ENCODE measurements at regions not wholly inside any gene's neighbourhood (a gene's known extent, or its start where the extent isn't known, plus 50 kb on each side); places are given as distances from the start of the nearest gene placed in this dataset.

DNA sequence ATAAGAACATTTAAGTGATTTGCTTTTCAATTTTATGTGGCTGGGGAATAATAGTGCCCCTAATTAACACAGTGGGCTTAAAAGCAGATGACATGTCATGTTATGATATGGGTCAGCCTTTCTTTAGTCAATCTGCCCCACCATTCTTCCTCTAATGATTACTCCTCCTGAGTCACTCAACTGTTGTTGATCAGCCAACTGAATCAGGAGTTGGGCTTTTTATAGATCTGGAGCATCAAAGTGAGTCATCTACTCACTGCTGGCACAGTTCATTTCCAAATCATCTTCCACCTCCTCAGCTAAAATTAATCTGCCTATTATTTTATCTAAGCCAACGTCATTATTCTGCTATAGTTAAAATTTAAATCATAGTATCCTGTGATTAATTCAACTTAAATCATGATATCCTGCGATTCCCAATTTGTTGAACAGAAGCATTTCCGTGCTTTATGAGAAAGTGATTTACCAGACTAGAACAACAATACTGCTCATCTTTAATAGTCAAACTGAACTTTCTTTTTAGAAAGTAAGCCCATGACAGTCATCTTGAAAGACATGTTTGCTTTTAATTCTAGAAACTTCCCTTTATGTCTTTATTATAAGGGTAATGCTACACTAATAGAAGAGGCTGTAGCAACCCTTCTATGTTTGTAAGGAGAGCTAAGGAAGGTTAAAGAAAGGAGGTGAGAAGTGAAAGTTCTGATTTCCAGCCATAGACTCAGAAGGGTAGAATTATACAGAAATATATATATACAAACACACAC lies 551.4 kb downstream of the TBC1D4 start:
- no peak for DNase-seq

DNA sequence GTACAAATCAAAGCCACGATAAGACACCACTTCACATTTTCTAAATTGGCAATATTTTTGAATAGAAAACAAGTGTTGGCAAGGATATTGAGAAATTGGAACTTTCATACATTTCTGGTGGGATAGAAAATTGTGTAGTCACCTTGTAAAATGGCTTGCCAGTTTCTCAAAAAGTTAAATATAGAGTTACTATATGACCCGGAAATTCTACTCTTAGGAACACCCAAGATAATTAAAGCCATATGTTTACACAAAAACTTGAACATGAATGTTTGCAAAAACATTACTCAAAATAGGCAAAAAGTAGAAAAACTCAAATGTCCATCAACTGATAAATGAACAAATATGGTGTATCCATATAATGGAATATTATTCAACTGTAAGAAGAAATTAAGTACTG lies 552.5 kb downstream of the TBC1D4 start:
- DNase-seq, result no peak

DNA sequence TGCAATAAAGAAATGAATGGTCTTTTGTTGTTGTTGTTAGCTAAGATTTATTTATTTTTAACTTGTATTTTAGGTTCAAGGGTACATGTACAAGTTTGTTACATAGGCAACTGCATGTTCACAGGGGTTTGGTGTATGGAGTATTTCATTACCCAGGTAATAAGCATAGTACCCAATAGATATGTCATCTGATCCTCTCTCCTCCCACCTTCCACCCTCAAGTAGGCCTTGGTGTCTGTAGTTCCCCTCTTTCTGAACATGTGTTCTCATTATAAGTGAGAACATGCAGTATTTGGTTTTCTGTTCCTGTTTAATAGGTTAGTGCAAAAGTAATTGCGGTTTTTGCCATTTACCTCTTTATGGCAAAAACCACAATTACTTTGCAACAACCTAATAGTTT lies 554.1 kb downstream of the TBC1D4 start:
- DNase-seq, result no peak

DNA sequence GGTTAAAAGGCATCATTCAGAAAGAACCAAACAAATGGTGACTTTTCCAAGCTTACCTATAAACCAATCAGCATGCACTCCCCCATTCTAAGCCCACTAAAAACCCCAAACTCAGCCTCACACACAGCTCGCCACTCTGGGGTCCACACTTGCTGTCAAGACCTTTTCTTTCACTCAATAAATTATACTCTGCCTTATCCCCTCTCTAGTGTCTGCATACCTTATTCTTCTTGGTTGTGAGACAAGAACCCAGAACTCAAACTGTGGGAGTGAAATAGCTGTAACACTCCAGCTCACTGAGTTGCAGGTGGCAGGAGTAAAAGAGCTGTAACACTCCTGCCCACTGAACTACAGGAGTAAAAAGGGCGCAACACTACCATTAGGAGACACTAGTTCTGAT lies 559.0 kb downstream of the TBC1D4 start:
- DNase-seq, result no peak

DNA sequence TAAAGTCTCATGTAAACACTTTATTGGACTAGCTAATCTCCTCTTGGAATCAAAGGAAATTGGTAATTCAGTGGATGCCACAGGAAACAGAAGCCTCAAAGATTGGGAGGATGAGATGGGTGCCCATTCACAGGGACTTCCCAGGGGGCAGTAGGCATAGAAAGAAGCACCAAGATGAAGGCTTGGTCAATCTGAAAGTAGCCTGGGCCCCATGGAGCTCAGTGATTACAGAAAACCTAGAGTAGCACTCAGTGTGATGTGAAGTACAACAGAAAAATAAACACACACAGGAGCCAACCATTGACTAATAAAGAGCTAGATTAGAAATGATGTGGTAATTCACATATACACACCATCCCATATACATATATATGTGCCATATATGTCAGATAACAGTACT lies 560.6 kb downstream of the TBC1D4 start:
- no peak for DNase-seq

DNA sequence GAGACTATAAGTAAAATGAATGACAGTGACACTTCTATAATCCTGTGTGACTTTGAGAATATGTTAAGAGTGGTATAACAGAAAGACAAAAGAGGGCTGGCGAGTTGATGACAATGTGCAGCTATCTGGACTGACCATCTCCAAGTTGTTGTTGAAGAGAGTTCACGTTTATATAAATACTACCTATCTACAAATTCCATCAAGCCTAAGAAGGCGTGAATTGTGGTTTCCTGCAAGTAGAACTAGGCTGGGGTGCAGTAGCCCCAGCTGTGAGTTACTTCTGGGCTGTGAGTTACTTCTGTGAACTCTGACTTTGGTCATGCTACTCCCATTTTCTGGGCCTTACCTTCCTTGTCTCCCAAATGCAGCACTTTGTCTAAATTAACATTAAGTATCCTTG lies 561.0 kb downstream of the TBC1D4 start:
- DNase-seq, result no peak

DNA sequence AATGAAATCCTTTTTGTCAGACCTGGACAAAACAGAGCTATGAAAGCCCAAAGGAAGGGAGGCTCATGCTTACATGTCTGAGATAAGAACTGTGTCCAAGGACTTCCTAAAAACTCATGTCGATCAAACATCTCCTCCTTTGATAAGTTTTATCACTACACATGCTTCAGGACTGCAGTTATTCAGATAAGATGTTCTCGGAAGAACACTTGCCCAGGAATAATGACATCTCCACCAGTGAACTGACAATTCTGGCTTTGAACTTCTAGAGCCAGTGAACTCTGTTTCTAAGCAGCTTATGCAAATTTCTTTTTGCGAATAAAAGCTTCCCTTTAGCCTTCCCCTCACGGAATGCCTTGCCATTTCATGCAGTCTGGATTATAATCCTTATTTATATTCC lies 561.6 kb downstream of the TBC1D4 start:
- no peak for DNase-seq

DNA sequence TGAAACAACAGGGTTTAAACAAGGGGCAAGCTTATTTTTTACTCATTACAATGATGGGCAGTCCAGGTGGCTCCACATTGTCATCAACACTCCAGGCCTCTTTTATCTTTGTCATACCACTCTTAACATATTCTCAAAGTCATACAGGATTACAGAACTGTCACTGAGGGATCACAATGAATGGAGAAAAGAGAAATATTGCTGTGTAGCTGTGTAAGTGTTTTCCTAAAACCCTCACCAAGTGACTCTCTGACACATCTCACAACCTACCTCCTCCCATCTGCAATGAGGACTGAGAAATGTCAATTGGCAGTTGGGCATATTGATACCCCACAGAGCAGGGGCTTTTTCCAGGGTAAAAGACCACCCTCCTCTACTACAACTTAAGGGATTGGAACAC lies 562.1 kb downstream of the TBC1D4 start:
- DNase-seq, result no peak

DNA sequence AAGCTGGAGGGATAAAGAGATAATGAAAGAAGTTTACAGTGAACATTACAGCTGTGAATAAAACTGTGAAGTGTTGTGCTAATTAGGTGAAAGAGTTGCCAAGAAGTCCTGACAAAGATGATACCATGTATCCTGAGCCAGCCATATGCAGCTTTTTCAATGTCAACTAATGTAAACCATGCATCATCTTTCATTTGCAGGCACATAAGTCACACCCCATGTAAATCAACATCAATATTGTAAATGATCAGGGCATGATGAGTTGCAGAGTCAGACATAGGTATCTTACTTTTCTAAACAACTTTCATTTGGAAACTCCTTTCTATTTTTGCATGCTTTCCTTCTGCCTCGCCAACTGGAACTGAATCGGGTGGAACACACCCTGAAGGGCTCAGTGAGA lies 569.1 kb downstream of the TBC1D4 start:
- DNase-seq, result no peak

DNA sequence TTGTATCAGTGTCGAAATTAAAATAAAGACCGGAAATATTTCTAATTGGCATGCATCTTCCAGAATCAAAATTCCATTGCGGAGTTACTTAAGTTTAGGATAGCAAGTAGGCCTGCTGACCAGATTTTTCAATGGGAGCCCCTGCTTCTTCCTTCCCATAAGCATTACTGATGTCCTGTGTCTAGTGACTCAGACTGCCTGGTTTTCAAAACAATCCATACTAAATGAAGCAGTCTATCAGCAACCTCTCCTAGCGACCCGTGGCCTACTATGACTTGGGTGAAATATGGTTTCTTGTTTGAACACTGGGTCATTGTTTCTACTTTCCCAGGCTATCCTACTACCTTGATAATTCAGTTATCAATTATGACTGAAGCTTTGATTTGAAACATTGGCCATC lies 571.6 kb downstream of the TBC1D4 start:
- DNase-seq, result no peak

DNA sequence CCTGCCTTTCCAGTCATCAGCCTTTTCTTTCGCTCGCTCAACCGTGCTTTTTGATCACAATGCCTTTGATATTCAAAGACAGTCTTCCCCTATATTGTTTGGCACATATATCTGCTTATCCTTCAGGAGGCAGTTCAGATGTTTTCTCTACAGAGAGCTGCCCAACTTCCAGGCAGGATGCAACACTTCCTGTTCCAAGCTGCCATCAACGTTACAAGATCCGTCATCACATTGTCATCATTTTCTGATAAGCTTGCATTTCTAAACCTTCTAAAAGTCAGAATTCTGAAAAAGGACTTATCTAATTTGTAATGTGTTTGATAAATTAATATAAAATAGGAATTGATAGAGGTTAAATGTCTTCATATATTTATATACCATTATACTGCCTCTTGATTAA lies 574.2 kb downstream of the TBC1D4 start:
- no peak for DNase-seq

DNA sequence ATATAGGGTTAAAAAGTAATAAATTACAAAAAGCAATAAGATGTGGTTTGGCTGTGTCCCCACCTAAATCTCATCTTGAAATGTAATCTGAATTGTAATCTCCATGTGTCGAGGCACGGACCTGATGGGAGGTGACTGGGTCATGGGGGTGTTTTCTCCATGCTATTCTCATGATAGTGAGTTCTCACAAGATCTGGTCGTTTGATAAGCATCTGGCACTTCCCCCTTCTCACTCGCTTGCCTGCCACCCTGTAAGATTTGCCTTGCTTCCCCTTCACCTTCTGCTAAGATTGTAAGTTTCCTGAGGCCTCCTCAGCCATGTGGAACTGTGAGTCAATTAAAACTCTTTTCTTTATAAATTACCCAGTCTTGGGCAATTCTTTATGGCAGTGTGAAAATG lies 577.4 kb downstream of the TBC1D4 start:
- DNase-seq, result no peak

DNA sequence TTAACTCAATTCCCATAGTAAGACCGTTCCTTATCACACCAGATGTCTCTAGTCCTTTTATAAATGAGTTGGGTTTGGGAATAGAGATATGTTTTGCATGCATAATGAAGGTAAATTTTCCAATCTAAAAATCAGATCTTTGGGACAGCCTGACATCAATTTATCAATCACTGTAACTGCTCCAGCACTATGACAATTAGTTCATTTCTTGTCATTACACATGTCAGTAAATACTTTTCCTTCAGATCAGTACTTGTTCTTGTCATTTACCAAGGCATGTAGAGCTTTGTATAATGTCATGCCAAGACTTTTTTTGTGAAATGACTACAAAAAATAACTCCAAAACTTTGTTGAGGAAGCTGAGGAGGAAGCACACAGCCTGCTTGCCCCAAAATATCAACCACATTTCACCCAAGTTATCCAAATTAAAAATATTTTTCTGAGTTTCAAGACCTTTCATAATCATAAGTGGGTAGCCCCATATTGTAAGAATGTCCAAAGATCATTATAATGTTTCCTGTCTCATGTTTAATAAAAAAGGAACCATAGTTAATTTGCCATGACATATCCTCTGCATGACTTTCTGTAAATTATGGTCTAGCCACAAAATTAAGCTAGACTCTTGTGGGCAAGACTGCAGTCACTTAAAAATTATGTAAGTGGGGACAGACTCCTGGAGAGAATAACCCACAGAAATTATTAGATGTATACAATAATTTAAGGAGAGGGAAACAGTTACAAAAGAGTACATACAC lies 586.8 kb downstream of the TBC1D4 start:
- no peak for DNase-seq

DNA sequence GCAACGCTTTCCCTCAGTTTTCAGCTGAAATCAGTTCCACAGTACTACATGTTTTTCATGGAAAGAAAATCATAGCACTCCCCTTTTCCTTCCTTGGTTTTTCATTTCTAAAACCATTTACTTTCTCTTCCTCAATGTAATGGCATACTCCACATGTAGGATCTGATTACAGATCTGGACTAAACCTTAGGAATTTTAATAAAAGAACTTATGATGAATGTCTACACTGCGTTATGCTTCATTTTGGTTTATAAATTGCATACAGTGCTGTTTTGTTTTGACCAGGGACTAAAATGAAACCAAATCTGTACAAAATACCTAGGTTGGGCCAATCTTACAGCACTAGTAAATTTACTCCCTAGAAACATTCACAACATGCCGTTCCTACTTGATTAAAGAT lies 589.9 kb downstream of the TBC1D4 start:
- DNase-seq, result no peak

DNA sequence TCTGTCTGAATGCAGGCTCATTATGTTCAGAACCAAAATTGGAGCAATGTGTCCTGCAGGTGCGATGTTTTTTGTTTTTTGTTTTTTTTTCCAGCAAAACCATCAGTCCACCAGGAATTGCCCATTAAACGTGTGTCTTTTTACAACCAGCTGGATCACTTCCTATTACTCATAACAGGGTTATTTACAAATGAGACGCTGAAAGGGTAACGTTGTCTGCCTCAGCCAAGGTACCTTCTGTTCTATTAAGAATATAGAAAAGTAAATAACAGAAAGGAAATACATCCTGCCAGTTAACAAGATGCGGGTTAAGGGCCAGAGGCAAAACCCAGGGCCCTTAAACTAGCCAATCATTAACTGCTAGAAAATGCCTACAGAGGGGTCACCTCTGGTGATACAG lies 590.4 kb downstream of the TBC1D4 start:
- no peak for DNase-seq

DNA sequence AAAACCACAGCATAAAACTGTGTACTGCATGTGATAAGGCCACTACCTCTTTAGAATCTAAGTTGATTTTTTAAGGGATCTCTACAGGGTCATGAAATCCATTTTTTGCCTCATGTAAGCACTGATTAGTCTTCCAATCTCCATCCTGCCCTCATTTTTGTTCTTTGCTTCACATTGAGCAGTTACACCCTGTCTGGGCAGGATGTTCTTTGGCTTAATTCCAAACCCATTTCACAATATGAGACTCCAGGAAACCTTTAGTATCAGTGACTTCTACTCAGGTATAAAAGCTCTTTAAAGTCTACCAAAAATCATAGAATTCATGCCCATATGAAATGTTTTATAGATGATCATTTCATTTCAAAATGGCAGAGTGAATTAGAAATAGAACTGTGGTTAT lies 592.6 kb downstream of the TBC1D4 start:
- DNase-seq, result no peak

DNA sequence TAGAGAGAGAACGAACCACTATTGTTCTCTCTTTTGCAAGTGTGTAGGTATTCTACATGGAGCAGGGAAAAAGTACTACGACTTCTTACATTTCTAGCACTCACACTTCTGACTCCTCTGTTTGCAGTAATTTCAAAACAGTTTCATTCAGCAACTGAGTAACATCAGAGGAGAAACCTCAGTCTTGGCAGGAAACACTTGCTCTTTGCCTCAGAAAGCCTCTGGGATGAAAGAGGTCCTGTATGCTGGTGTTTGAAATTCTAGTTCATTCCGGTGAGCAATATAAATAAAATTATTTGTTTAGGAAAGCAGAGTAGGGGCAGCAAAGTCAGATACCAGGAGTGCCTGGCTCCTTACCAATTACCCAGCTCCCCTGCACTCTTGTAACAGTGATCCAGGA lies 595.5 kb downstream of the TBC1D4 start:
- no peak for DNase-seq

DNA sequence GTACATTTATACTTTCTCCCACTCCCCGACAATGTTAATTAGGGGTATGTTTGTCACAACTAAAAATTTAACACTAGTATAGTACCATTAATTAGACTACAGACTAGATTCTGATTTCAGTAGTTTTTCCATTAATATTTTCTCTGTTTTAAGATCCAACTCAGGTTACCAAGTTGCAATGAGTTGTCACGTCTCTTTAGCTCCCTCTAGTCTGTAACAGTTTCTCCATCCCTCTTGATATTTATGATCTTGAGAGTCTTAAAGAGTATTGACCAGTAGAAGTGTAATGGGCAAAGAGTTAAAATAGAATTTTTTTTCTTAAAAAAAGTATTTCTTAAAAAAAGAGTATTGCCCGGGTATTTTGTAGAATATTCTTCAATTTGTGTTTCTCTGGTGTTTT lies 598.1 kb downstream of the TBC1D4 start:
- DNase-seq, result no peak

DNA sequence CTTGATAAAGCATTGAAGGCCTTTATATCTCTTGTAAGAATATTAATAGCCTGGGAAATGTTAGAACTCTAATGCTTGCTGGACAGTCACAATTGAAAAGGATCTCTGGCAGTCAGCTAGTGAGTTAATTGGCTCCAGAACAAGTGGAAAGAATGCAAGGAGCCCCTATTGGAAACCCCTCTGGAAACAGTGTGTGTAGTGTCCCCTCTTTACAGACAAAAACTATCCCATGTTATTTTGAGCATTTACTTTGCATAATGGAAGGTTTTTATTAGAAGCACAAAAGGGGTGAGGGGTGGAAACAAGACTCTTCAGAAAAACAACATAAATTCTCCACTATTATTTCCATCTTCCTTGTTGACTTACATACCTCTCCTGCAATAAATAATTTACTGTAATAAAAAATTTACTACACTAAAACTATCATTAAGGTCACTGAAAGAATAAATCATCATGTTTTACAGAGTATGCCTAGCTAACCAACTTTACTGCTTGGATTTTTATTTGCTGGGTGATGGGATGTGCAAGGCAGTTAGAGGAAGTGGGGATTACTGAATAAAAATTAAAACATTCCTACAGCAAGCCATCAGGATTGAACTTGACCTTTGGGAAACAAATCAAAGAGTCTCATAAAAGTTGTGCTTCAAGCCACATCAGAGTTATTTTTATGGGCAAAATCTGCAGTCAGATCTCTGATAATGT lies 610.4 kb downstream of the TBC1D4 start:
- no peak for DNase-seq

DNA sequence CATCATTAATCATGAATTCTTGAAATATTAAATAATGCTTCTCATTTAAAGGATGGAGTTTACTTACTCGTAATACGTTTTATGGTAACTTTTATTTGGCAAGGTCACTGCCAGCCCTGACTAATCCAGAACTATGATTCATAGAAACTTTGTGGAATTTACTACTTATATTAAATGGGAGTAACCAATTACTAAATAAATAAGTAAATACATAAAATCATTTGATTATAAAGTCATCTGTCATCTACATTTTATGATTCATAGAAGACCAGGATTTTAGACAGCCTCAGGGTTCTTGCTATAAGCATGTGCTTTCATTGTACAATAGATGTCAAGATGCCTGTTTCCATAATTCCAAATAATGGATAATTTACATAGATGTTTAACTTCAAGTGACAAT lies 611.1 kb downstream of the TBC1D4 start:
- DNase-seq, result no peak

DNA sequence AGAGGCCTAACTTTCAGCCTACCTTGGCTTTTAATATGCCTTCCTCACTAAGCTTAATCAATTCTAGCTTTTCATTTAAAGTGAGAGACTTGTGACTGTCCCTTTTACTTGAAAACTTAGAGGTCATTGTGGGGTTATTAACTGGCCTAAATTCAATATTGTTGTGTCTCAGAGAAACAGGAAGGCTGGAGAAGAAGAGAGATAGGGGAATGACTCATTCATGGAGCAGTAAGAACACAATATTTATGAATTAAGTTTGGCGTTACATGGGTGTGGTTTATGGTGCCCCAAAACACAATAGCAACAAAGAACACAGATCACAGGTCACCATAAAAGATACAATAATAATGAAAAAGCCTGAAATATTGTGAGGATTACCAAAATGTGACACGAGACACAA lies 612.1 kb downstream of the TBC1D4 start:
- DNase-seq, result no peak

DNA sequence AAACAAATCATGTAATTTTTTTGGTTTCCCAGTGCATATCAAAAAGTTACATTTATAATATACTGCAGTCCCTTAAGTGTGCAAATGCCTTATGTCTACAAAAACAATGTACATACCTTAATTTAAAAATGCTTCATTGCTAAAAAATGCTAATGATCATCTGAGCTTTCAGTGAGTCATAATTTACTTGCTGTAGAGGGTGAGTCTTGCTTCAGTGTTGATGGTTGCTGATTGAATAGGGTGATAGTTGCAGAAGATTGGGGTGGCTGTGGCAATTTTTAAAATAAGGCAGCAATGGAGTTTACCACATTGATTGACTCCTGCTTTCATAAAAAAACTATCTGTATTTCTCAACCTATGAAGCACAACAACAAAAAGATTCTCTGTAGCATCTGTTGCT lies 613.9 kb downstream of the TBC1D4 start:
- no peak for DNase-seq

DNA sequence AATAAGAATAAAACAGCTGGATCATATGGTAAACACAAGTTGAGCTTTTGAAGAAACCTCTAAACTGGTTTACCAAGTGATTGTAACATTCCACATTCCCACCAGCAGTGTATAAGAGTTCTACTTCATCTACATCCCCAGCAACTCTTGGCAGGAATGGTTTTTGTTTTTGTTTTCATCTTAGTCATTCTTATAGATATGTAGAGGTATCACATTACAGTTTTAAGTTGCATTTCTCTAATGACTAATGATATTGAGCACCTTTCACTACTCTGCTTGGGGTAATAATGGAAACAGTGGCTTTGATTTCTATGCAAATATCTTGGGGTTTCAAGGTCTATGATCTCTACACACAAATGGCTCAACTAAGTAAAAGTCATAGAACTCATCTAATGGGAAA lies 614.5 kb downstream of the TBC1D4 start:
- no peak for DNase-seq

DNA sequence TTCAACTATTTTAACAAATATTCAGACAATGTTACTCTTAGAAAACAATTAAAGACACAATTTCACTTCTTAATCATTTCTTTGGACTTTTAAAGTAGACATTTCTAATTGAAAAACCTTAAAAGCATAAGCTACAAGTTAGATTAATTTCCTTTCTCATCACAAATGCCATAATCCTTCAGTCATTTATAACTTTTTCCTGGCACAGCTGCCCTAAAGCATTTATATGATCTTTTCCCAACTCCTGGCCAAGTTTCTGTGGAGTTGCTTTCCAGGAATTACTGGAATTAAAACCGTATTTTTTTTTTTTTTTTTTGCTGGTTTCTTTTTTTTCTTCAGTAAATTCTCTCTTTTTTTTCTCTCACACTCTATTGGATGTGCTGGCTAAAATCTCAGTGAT lies 615.9 kb downstream of the TBC1D4 start:
- DNase-seq, result no peak
